ENCODE measurements at regions not wholly inside any gene's neighbourhood (a gene's known extent, or its start where the extent isn't known, plus 50 kb on each side); places are given as distances from the start of the nearest gene placed in this dataset.

- TF ChIP-seq CTCF (IDR thresholded peaks at IDR 0.05; ENCODE audit: low read depth, low read length) (no peak), EZH2phosphoT487 (IDR thresholded peaks at IDR 0.05; ENCODE audit: low read depth) (no peak)
Observed at GRCh38 chr4:189235599-189235998, 705.1 kb upstream of the FRG1 start.
